Activated naive CD8-positive, alpha-beta T cell treated with anti-CD3 and anti-CD28 coated beads, Interleukin-2, amount 10 ng/mL, durations not matched to agents 7 days and 5 days (primary cell): ENCODE measurements at regions not wholly inside any gene's neighbourhood (a gene's known extent, or its start where the extent isn't known, plus 50 kb on each side); places are given as distances from the start of the nearest gene placed in this dataset. TPM values are rescaled to one million over a fixed set of nuclear protein-coding genes. Genes with fewer than 3 reads are reported as not detected.

Experiments
- ATAC-seq: fragments of 150-1000 bp; cut with Tn5 transposase; one replicate; pipeline ENCODE4 v1.10.0; 2021; ENCODE audit warnings: low read depth, moderate library complexity
- POLR2A ChIA-PET: fragments of 350-600 bp; sonication (Branson Sonifier 250); formaldehyde crosslinking; loops from one replicate; lab custom pipeline; 2021; ENCODE audit warnings: antibody characterized with exemption; lab: Charles Lee
- DNase-seq: peaks from one replicate; pipeline ENCODE4 v3.0.0; 2021
- H3K27ac Mint-ChIP-seq: one replicate; pipeline ENCODE4 v1.8.0; 2022; ENCODE audit warnings: mild to moderate bottlenecking, mixed read lengths
- H3K27me3 Mint-ChIP-seq: one replicate; pipeline ENCODE4 v1.8.0; 2022; ENCODE audit warnings: mild to moderate bottlenecking, moderate library complexity, mixed read lengths
- H3K36me3 Mint-ChIP-seq: one replicate; pipeline ENCODE4 v1.8.0; 2021; ENCODE audit warnings: mild to moderate bottlenecking, mixed read lengths
- H3K4me1 Mint-ChIP-seq: one replicate; pipeline ENCODE4 v1.8.0; 2021; ENCODE audit warnings: mixed read lengths
- H3K4me3 Mint-ChIP-seq: one replicate; pipeline ENCODE4 v1.8.0; 2022; ENCODE audit warnings: mild to moderate bottlenecking, moderate library complexity, mixed read lengths
- H3K9me3 Mint-ChIP-seq: one replicate; pipeline ENCODE4 v1.8.0; 2021; ENCODE audit warnings: mixed read lengths
- microRNA-seq: library from miRNA; unstranded; fragments of <30 nt; microRNA quantifications from one replicate; pipeline ENCODE4 v1.2.0, GENCODE V29; 2022

DNA sequence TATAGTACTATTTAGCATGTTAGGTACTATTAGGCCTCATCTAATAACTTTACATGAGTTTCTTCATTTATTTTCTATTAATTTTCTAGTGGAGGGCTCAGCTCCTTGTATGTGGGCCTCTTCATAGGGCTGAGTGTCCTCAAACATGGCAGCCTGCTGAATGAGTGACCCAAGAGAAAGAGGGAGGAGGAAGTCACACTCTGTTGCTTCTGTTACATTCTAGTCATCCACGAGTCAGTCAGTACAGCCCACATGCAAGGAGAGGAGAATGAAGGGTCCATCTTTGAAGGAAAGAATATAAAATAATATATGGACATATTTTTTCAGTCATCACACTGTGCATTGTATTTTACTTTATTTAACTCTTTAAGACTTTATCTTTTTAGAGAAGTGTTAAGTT is 66.6 kb upstream of the NR3C1 start:
- Mint-ChIP-seq H3K27ac (no peak overlapping the region), H3K36me3 (no peaks in the 10 kb centered on the region), H3K4me1 (no peaks in the 10 kb centered on the region), H3K4me3 (no peak overlapping the region), H3K9me3 (no peaks in the 10 kb centered on the region), H3K27me3 (no peaks in the 10 kb centered on the region)
- POLR2A ChIA-PET: no interaction called here
- ATAC-seq: no peak
- DNase-seq: no peak

DNA sequence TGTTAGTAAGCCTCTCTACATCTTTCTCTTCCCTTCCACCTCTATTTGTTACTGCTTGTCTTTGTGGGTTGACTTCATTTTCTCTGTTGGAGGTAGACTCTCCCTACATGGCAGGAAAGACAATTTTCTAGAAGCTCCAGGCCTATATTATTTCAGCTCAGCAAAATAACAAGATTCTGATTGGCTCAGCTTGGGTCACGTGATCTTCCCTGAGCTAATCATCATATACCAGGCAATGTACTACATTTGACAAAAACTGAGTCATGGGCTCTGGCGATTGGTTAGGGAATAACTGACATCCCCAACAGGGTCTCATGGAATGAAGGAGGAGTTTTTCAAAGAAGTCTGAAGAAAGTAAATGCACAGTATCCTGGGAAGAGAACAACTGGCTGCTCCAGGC is 65.6 kb upstream of the NR3C1 start:
- Mint-ChIP-seq H3K4me1 (no peaks in the 10 kb centered on the region), H3K4me3 (no peak overlapping the region), H3K27ac (no peak overlapping the region), H3K9me3 (no peaks in the 10 kb centered on the region), H3K27me3 (no peaks in the 10 kb centered on the region), H3K36me3 (no peaks in the 10 kb centered on the region)
- DNase-seq (no peak), ATAC-seq (no peak)
- POLR2A ChIA-PET: no interaction called here

DNA sequence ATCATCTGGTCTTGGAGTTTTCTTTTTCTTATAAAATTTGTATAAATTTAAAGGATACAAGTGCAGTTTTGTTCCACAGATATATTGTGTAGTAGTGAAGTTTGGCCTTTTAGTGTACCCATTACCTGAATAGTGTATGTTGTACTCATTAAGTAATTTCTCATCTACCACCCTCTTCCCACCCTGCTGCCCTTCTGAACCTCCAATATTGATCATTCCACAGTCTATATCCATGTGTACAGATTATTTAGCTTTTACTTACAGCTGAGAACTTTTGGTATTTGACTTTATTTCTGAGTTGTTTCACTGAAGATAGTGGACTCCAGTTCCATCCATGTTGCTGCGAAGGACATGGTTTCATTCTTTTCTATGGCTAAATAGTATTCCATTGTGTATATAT is 63.1 kb upstream of the NR3C1 start:
- Mint-ChIP-seq H3K9me3 (no peaks in the 10 kb centered on the region), H3K4me3 (no peak overlapping the region), H3K27ac (no peak overlapping the region), H3K4me1 (no peaks in the 10 kb centered on the region), H3K27me3 (no peaks in the 10 kb centered on the region), H3K36me3 (no peaks in the 10 kb centered on the region)
- POLR2A ChIA-PET: no interaction called here
- no peak for DNase-seq
- no peak for ATAC-seq

DNA sequence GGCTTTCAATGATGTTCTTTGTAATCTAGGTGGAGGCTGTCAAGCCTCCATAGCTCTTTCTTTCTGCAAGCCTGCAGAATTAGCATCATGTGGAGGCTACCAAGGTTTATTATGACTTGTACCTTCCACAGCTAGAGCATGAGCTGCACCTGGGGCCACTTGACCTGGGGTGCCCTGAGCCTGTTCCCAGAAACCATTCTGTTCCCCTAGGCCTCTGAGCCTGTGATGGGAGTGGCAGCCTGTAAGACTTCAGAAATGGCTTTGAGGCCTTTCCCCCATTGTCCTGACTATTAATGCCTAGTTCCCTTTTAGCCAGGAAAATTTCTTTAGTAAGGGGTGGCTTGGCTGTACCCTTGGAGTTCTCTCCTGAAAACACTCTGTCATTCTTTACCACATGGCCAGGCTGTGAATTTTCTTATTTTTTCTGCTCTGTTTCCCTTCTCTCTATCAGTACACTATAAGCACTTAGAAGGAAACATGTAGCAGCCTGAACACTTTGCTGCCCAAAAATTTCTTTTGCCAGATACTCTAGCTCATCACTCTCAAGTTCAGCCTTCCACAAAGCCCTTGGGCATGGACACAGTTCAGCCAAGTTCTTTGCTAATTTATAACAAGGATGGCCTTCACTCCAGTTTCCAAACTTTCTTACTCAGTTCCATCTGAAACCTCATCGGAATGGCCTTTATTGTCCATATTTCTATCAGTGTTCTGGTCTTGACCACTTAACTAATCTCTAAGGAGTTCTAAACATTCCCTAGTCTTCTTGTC is 61.4 kb upstream of the NR3C1 start:
- no peaks in the 10 kb centered on the region for H3K27me3 Mint-ChIP-seq
- H3K4me3 Mint-ChIP-seq: no peak overlapping the region
- DNase-seq (no peak), ATAC-seq (no peak)
- POLR2A ChIA-PET: interaction anchor here (0.7 kb wide), 1 partner anchor 120 kb away, joined by 3 read pairs; no protein-coding TSS in a partner anchor
- H3K27ac Mint-ChIP-seq: no peak overlapping the region
- no peaks in the 10 kb centered on the region for H3K4me1 Mint-ChIP-seq
- no peaks in the 10 kb centered on the region for H3K9me3 Mint-ChIP-seq
- H3K36me3 Mint-ChIP-seq: no peaks in the 10 kb centered on the region

DNA sequence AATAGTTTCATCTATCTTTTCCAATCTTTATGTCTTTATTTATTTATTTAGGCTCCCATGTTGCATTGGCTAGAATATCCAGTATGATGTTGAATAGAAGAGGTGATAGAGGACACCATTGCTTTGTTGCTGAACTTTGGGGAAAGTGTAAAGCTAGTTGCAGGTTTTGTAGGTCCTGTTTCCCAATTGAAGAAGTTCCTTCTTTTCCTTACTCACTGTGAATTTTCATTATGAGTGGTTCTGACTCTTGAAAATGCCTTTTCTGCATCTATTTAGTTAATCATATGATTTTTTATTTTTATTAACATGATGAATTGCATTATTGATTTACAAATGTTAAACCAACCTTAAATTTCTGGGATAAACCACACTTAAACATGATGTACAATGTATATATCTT is 58.9 kb upstream of the NR3C1 start:
- Mint-ChIP-seq H3K9me3 (no peaks in the 10 kb centered on the region), H3K4me1 (no peaks in the 10 kb centered on the region), H3K27me3 (no peaks in the 10 kb centered on the region), H3K36me3 (no peaks in the 10 kb centered on the region), H3K4me3 (no peak overlapping the region), H3K27ac (no peak overlapping the region)
- POLR2A ChIA-PET: no interaction called here
- ATAC-seq (no peak), DNase-seq (no peak)

DNA sequence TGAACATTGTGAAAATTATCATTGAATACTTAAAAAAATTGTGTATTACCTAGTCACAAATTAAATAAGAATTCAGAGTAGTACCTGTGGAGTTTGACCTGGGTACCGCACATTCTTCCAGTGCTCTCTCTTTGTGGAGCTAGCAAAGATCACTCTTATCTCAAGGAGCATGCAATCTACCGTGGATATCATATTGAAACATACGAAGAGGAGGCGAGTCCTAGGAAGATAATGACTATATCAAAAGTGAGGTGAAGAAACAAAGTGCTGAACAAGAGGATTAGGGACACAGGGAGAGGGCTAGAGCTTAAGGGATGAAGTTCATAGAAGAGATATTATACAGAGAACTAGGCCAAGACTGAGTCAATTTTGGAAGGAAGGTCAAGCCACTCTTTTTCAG is 55.9 kb upstream of the NR3C1 start:
- ATAC-seq: no peak

DNA sequence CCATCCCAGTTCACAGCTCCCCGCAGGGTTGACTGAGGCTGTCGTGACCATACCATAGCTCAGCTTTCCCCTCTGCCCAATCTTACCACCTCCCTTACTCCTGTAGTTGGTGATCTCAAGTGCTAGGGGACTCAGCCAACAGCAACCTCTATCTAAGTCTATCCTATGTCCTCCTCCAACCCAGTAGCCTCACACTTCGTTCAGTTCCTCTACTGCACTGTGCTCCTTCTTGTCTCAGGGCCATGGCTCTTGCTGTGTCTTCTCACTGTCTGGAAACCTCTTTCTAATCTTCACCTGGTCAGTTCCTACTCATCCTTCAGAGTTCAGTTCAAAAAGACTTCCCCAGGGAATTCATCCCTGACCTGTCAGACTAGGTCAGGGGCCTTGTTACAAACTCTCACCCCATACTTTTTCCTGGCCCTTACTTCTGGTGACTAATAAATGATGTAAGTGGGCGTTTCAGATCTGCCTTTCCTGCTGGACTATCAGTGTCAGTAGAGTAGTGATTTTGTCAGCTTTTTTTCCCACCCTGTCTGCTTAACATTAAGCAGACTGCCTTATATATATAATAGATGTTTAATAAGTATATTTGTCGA is 53.6 kb upstream of the NR3C1 start:
- Mint-ChIP-seq H3K4me3 (no peak overlapping the region), H3K36me3 (no peaks in the 10 kb centered on the region), H3K27ac (no peak overlapping the region), H3K9me3 (no peaks in the 10 kb centered on the region), H3K27me3 (no peaks in the 10 kb centered on the region), H3K4me1 (no peaks in the 10 kb centered on the region)
- ATAC-seq (no peak), DNase-seq (no peak)
- POLR2A ChIA-PET: no interaction called here

More for the DNA sequence above, 55.9 kb upstream of the NR3C1 start:
- DNase-seq: no peak
- POLR2A ChIA-PET: no interaction called here
- Mint-ChIP-seq H3K27me3 (no peaks in the 10 kb centered on the region), H3K27ac (no peak overlapping the region), H3K4me3 (no peak overlapping the region), H3K4me1 (no peaks in the 10 kb centered on the region), H3K9me3 (no peaks in the 10 kb centered on the region), H3K36me3 (no peaks in the 10 kb centered on the region)

DNA sequence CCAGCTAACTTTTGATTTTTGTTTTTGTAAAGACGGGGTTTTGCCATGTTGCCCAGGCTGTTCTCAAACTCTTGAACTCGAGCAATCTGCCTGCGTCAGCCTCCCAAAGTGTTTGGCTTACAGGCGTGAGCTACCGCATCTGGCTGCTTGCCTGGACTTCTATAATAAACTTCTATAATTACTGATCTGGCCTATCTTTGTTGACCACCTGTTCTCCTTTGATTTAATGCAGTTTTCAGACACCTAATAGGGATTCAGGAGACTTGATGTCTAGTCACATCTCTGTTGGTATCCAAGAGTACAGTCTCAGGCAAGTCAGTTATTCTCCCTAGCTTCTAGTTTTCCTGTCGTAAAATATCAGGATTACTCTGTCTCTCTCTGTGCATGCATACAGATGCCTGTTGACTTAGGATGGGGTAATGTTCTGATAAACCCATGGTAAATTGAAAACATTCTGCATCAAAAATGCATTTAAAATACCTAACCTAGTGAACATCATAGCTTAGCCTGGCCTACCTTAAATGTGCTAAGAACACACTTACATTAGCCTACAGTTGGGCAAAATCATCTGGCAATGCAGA is 51.5 kb upstream of the NR3C1 start:
- H3K27me3 Mint-ChIP-seq: no peaks in the 10 kb centered on the region
- no peaks in the 10 kb centered on the region for H3K36me3 Mint-ChIP-seq
- H3K4me3 Mint-ChIP-seq: no peak overlapping the region
- H3K4me1 Mint-ChIP-seq: no peaks in the 10 kb centered on the region
- ATAC-seq: no peak
- no peak for DNase-seq
- POLR2A ChIA-PET: no interaction called here
- no peak overlapping the region for H3K27ac Mint-ChIP-seq
- H3K9me3 Mint-ChIP-seq: no peaks in the 10 kb centered on the region

DNA sequence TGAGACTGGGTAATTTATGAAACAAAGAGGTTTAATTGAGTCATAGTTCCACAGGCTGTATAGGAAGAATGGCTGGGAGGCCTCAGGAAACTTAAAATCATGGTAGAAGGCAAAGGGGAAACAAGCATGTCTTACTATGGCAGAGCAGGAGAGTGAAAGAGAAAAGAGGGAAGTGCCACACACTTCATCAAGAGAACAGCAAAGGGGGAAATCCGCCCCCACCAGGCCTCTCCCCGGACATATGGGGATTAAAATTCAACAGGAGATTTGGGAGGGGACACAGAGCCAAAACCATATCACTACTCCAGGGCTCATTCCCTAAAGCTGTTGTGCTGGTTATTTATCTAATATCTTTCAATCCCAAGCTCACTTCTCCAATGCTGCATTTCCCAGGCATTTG is 50.2 kb upstream of the NR3C1 start:
- Mint-ChIP-seq H3K36me3 (no peaks in the 10 kb centered on the region), H3K27ac (no peak overlapping the region), H3K27me3 (no peaks in the 10 kb centered on the region), H3K4me3 (no peak overlapping the region), H3K9me3 (no peaks in the 10 kb centered on the region), H3K4me1 (no peaks in the 10 kb centered on the region)
- ATAC-seq: no peak
- DNase-seq: no peak
- POLR2A ChIA-PET: no interaction called here

Small RNA genes in the stretch of these regions (microRNA-seq; reads per million reads assigned to microRNA genes)
- gene MIR5197: not detected
